Ishikawa (cell line): ENCODE measurements at regions not wholly inside any gene's neighbourhood (a gene's known extent, or its start where the extent isn't known, plus 50 kb on each side); places are given as distances from the start of the nearest gene placed in this dataset.

Experiments used
- CEBPB ChIP-seq: IDR thresholded peaks from 2 replicates; pipeline ENCODE4 v1.6.1; 2012
- CREB1 ChIP-seq: IDR thresholded peaks from 2 replicates; pipeline ENCODE4 v1.6.1; 2012; ENCODE audit warnings: low read depth
- EGR1 ChIP-seq: IDR thresholded peaks from 2 replicates; pipeline ENCODE4 v1.6.1; 2012
- EP300 ChIP-seq: IDR thresholded peaks from 2 replicates; pipeline ENCODE4 v1.6.1; 2012; ENCODE audit warnings: borderline replicate concordance
- FOXM1 ChIP-seq: IDR thresholded peaks from 2 replicates; pipeline ENCODE4 v1.6.1; 2012; ENCODE audit warnings: low read depth, borderline replicate concordance
- NFIC ChIP-seq: IDR thresholded peaks from 2 replicates; pipeline ENCODE4 v1.6.1; 2012
- RAD21 ChIP-seq: IDR thresholded peaks from 2 replicates; pipeline ENCODE4 v1.6.1; 2012; ENCODE audit warnings: low read depth
- TAF1 ChIP-seq: IDR thresholded peaks from 2 replicates; pipeline ENCODE4 v1.6.1; 2012; ENCODE audit warnings: low read depth, mild to moderate bottlenecking
- TCF12 ChIP-seq: IDR thresholded peaks from 2 replicates; pipeline ENCODE4 v1.6.1; 2012; ENCODE audit warnings: low read depth
- TEAD4 ChIP-seq: IDR thresholded peaks from 2 replicates; pipeline ENCODE4 v1.6.1; 2012
- YY1 ChIP-seq: IDR thresholded peaks from 2 replicates; pipeline ENCODE4 v1.6.1; 2012; ENCODE audit warnings: low read depth
- ZBTB7A ChIP-seq: IDR thresholded peaks from 2 replicates; pipeline ENCODE4 v1.6.1; 2012; ENCODE audit warnings: low read depth
- TF ChIP-seq, protein P1 (sequence below): IDR thresholded peaks from 2 replicates; pipeline ENCODE4 v1.6.1; 2012
- TF ChIP-seq, protein P2 (sequence below): IDR thresholded peaks from 2 replicates; pipeline ENCODE4 v1.6.1; 2012
- TF ChIP-seq, protein P3 (sequence below): IDR thresholded peaks from 2 replicates; pipeline ENCODE4 v1.6.1; 2012; ENCODE audit warnings: low read depth, mild to moderate bottlenecking

DNA sequence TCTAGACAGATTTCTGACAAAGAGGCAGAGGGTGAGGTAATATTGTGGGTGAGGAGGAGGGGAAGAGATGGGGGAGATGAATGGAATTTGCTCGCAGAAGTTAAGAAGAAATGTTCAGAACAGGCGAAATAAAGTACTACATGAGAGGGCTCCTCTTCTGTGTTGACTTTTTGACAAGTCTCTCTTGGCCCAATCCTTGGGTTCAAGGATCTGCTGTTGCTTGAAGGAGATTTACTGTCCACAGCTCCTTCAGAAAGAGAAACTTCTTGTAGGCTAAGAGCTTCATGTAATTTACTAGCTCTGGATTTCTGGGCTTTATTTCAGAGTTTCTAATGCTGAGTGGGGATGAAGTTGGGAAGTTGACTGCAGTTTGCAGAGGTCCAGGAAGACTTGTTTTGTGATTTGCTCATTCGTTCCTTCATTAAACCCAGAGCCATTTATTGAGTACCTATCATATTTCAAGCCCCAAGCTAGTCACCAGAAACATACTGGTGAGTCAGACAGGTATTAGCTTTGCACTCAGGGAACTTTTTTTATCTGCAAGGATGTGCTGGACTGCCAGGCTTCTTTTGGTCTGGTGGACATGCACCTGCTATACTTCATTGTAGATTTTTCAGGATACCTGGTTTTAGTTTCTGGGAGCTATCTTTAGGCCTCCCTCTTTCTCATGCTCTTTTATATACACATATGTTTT, 402.9 kb upstream of the CLINT1 start:
- TF ChIP-seq, protein P1, sequence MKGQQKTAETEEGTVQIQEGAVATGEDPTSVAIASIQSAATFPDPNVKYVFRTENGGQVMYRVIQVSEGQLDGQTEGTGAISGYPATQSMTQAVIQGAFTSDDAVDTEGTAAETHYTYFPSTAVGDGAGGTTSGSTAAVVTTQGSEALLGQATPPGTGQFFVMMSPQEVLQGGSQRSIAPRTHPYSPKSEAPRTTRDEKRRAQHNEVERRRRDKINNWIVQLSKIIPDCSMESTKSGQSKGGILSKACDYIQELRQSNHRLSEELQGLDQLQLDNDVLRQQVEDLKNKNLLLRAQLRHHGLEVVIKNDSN = no peak
- TF ChIP-seq TCF12 = no peak
- no peak for TF ChIP-seq FOXM1
- no peak for TF ChIP-seq TEAD4
- TF ChIP-seq TAF1 = no peak
- no peak for TF ChIP-seq ZBTB7A
- no peak for TF ChIP-seq EGR1
- no peak for TF ChIP-seq NFIC
- TF ChIP-seq YY1 = no peak
- TF ChIP-seq, protein P2, sequence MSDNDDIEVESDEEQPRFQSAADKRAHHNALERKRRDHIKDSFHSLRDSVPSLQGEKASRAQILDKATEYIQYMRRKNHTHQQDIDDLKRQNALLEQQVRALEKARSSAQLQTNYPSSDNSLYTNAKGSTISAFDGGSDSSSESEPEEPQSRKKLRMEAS = no peak
- no peak for TF ChIP-seq RAD21
- TF ChIP-seq, protein P3, sequence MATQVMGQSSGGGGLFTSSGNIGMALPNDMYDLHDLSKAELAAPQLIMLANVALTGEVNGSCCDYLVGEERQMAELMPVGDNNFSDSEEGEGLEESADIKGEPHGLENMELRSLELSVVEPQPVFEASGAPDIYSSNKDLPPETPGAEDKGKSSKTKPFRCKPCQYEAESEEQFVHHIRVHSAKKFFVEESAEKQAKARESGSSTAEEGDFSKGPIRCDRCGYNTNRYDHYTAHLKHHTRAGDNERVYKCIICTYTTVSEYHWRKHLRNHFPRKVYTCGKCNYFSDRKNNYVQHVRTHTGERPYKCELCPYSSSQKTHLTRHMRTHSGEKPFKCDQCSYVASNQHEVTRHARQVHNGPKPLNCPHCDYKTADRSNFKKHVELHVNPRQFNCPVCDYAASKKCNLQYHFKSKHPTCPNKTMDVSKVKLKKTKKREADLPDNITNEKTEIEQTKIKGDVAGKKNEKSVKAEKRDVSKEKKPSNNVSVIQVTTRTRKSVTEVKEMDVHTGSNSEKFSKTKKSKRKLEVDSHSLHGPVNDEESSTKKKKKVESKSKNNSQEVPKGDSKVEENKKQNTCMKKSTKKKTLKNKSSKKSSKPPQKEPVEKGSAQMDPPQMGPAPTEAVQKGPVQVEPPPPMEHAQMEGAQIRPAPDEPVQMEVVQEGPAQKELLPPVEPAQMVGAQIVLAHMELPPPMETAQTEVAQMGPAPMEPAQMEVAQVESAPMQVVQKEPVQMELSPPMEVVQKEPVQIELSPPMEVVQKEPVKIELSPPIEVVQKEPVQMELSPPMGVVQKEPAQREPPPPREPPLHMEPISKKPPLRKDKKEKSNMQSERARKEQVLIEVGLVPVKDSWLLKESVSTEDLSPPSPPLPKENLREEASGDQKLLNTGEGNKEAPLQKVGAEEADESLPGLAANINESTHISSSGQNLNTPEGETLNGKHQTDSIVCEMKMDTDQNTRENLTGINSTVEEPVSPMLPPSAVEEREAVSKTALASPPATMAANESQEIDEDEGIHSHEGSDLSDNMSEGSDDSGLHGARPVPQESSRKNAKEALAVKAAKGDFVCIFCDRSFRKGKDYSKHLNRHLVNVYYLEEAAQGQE = no peak
- TF ChIP-seq CEBPB = no peak
- no peak for TF ChIP-seq CREB1
- no peak for TF ChIP-seq EP300

DNA sequence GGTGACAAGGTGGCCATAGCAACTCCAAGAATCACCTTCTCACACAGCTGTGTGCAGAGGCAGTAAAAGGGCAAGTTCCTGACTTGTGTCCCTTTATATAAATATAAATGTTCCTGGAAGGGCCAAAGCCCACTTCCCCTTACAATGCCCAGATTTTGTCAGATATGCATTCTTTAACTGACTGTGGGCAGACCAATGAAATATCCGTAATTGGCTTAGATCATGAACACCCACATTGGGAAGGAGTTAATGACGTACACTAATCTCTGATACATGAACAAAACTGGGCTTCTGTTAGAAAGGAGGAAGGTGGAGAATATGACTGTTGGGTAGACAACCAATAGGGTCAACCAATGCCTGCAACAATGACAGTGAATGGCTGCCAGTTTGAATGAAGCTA, 397.2 kb upstream of the CLINT1 start:
- TF ChIP-seq, protein P3 = no peak
- TF ChIP-seq TAF1 (no peak), ZBTB7A (no peak), TCF12 (no peak)
- TF ChIP-seq, protein P1 = no peak

DNA sequence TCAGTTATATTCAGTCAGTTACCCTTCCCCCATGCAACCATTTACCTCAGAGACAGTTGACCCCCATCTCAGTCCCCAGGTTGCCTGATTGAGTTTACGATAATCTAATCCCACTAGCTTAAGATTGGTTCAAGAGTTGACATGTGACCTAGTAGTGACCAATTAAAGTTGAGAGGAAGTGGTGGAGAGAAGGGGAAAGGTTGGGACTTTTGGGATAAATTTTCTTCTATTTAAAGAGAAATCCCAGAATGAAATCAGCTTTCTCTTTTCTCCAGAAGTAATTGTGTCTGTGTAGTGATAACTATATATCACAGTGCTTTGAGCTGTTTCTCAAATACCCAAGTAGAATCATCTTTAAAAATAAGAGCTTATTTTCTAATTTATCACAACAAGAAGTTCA, 396.7 kb upstream of the CLINT1 start:
- TF ChIP-seq YY1 = no peak
- TF ChIP-seq NFIC = no peak

DNA sequence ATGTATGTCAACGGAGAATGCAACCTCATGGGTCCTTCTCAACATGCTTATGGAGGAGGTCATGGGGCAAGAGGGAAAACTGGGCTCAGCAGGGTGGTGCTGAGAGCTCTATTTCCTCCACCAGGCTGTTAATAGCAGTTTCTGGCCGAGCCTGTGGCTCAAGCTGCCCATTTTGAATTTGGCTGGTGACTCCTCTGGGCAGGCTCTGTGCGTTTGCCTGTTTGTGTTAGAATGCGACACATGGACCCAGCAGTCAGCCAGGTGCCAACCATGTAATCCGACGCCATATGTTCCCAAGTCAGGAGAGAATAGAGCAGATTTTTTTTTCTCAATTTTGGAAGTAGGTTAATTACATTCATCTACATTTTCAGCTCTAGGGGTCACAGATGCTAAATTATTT, 387.7 kb upstream of the CLINT1 start:
- TF ChIP-seq NFIC (no peak), EP300 (no peak), TAF1 (no peak), YY1 (no peak), EGR1 (no peak), CREB1 (no peak), CEBPB (no peak)
- TF ChIP-seq, protein P2 = no peak
- TF ChIP-seq, protein P1 = no peak

DNA sequence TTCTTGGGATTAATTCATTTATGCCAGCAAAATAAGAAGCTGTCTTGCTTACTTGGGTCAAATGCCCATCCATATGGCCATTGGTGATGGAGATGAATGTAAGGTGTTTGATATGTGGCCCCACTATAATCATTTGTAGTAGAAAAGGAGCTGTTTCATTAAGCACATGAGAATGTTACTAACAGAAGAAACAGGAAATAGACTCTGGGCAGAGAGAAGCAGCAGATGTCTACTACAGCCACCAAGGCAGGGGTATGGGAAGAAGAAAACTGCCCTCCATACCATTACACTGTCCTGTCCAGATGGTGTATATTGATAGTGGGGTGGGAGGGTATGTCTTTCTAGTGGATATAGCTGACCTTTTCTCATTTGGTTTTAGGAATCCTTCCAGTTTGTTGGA, 386.6 kb upstream of the CLINT1 start:
- TF ChIP-seq, protein P3 = no peak
- TF ChIP-seq CEBPB (no peak), TEAD4 (no peak)
